DMS114 treated with DMSO at 0.1 percent for 48 hours (cell line): ENCODE measurements at regions not wholly inside any gene's neighbourhood (a gene's known extent, or its start where the extent isn't known, plus 50 kb on each side); places are given as distances from the start of the nearest gene placed in this dataset.

Experiments
- DNase-seq: peaks from one replicate; lab custom pipeline; 2025; ENCODE audit not compliant: unreplicated experiment; lab: John Stamatoyannopoulos, UW

GRCh38 chr7:26512737-26513136, 221.1 kb downstream of the SNX10 start:
- DNase-seq = no peak

GRCh38 chr7:26513948-26514347, 222.3 kb downstream of the SNX10 start:
- DNase-seq = no peak

- no peak for DNase-seq
These were observed 223.0 kb downstream of the SNX10 start for GRCh38 chr7:26514633-26515032.

- no peak for DNase-seq
These were observed 223.7 kb downstream of the SNX10 start for GRCh38 chr7:26515314-26515842.

GRCh38 chr7:26520483-26520882, 228.8 kb downstream of the SNX10 start:
- no peak for DNase-seq

- no peak for DNase-seq
These were observed 231.0 kb downstream of the SNX10 start for GRCh38 chr7:26522633-26523032.

- DNase-seq = no peak
These were observed 234.0 kb downstream of the SNX10 start for GRCh38 chr7:26525398-26526264.

GRCh38 chr7:26526265-26526587, 234.6 kb downstream of the SNX10 start:
- DNase-seq = no peak

- DNase-seq = no peak
These were observed 240.3 kb downstream of the SNX10 start for GRCh38 chr7:26531926-26532325.

GRCh38 chr7:26532471-26532870, 240.8 kb downstream of the SNX10 start:
- no peak for DNase-seq

GRCh38 chr7:26533217-26533616, 241.6 kb downstream of the SNX10 start:
- no peak for DNase-seq

- DNase-seq = no peak
These were observed 243.2 kb downstream of the SNX10 start for GRCh38 chr7:26534649-26535482.

GRCh38 chr7:26535483-26536007, 243.9 kb downstream of the SNX10 start:
- no peak for DNase-seq

GRCh38 chr7:26538216-26538615, 246.6 kb downstream of the SNX10 start:
- DNase-seq = no peak

GRCh38 chr7:26538689-26539088, 247.0 kb downstream of the SNX10 start:
- DNase-seq = no peak

GRCh38 chr7:26543340-26543739, 251.7 kb downstream of the SNX10 start:
- DNase-seq = no peak

GRCh38 chr7:26543951-26544350, 252.3 kb downstream of the SNX10 start:
- no peak for DNase-seq

- DNase-seq = no peak
These were observed 254.9 kb downstream of the SNX10 start for GRCh38 chr7:26546508-26547053.

GRCh38 chr7:26547156-26547555, 255.5 kb downstream of the SNX10 start:
- DNase-seq = no peak

GRCh38 chr7:26549281-26549944, 257.8 kb downstream of the SNX10 start:
- DNase-seq = no peak

- no peak for DNase-seq
These were observed 258.8 kb downstream of the SNX10 start for GRCh38 chr7:26550492-26550891.
